Frontal cortex (tissue), 3 donors: ENCODE measurements at regions not wholly inside any gene's neighbourhood (a gene's known extent, or its start where the extent isn't known, plus 50 kb on each side); places are given as distances from the start of the nearest gene placed in this dataset.
"Not testable (repeated sequence)": the region's sequence is repeated elsewhere in the genome, so short reads cannot be mapped to it uniquely, and the experiment has no call there.

Experiments used
- DNase-seq, 2 donors: peaks; one replicate each; pipeline ENCODE4 v3.0.0; 2012; ENCODE audit warnings: low spot score in 2 of 2
- FAIRE-seq: peaks from 2 replicates; lab custom pipeline; 2012; peaks lifted over from hg19 to GRCh38; lab: Jason Lieb, UNC
- donor health status: control.
- donor health status: control.
- donor health status: control.

GRCh38 chr6:90687775-90688380, 101.0 kb upstream of the MAP3K7 start:
- FAIRE-seq = no peak

GRCh38 chr6:90681863-90682262, 95.0 kb upstream of the MAP3K7 start:
- FAIRE-seq (no peak), DNase-seq (no peak)

More at GRCh38 chr6:90687775-90688380, 101.0 kb upstream of the MAP3K7 start:
- no peak for DNase-seq

- FAIRE-seq (no peak), DNase-seq (no peak)
These were observed 91.3 kb upstream of the MAP3K7 start for GRCh38 chr6:90678049-90678779.

- FAIRE-seq (no peak), DNase-seq (no peak)
These were observed 90.6 kb upstream of the MAP3K7 start for GRCh38 chr6:90677440-90677839.

- FAIRE-seq (no peak), DNase-seq (no peak)
These were observed 89.8 kb upstream of the MAP3K7 start for GRCh38 chr6:90676516-90677300.

GRCh38 chr6:90675107-90675506, 88.2 kb upstream of the MAP3K7 start:
- not testable (repeated sequence) for DNase-seq, FAIRE-seq

- not testable (repeated sequence) for DNase-seq, FAIRE-seq
These were observed 87.2 kb upstream of the MAP3K7 start for GRCh38 chr6:90674077-90674476.

GRCh38 chr6:90669846-90670245, 83.0 kb upstream of the MAP3K7 start:
- DNase-seq (no peak), FAIRE-seq (no peak)

- FAIRE-seq (no peak), DNase-seq (no peak)
These were observed 82.5 kb upstream of the MAP3K7 start for GRCh38 chr6:90669420-90669819.

GRCh38 chr6:90668141-90668540, 81.3 kb upstream of the MAP3K7 start:
- no peak for FAIRE-seq

GRCh38 chr6:90663873-90664272, 77.0 kb upstream of the MAP3K7 start:
- DNase-seq (no peak), FAIRE-seq (no peak)

More at GRCh38 chr6:90668141-90668540, 81.3 kb upstream of the MAP3K7 start:
- no peak for DNase-seq

GRCh38 chr6:90663106-90663505, 76.2 kb upstream of the MAP3K7 start:
- DNase-seq = no peak
- no peak for FAIRE-seq

- no peak for DNase-seq
- FAIRE-seq = no peak
These were observed 74.1 kb upstream of the MAP3K7 start for GRCh38 chr6:90660931-90661330.

- FAIRE-seq (no peak), DNase-seq (no peak)
These were observed 71.6 kb upstream of the MAP3K7 start for GRCh38 chr6:90658497-90658896.

- DNase-seq = no peak
- no peak for FAIRE-seq
These were observed 69.5 kb upstream of the MAP3K7 start for GRCh38 chr6:90656325-90656724.

GRCh38 chr6:90654806-90655205, 67.9 kb upstream of the MAP3K7 start:
- FAIRE-seq = no peak

GRCh38 chr6:90654166-90654565, 67.3 kb upstream of the MAP3K7 start:
- DNase-seq (no peak), FAIRE-seq (no peak)

More at GRCh38 chr6:90654806-90655205, 67.9 kb upstream of the MAP3K7 start:
- no peak for DNase-seq

GRCh38 chr6:90653750-90654149, 66.9 kb upstream of the MAP3K7 start:
- no peak for FAIRE-seq
- DNase-seq = no peak

- no peak for FAIRE-seq
- no peak for DNase-seq
These were observed 63.4 kb upstream of the MAP3K7 start for GRCh38 chr6:90650041-90650940.

- no peak for DNase-seq
- no peak for FAIRE-seq
These were observed 62.0 kb upstream of the MAP3K7 start for GRCh38 chr6:90648873-90649272.
